ENCODE measurements at regions not wholly inside any gene's neighbourhood (a gene's known extent, or its start where the extent isn't known, plus 50 kb on each side); places are given as distances from the start of the nearest gene placed in this dataset.
"Not testable (repeated sequence)": the region's sequence is repeated elsewhere in the genome, so short reads cannot be mapped to it uniquely, and the experiment has no call there.

GRCh38 chr10:109809954-109810353, 113.4 kb downstream of the XPNPEP1 start:
- H3K4me1 ChIP-seq; intact Hi-C loops (cut with DNase I); H3K9me3 ChIP-seq; H3K9ac ChIP-seq (ENCODE audit: low read depth in 2 of 2, low read length in 2 of 2); H3K27ac ChIP-seq; H3K4me3 ChIP-seq; H3K27me3 ChIP-seq; DNase-seq; H3K36me3 ChIP-seq: not testable (repeated sequence)

DNA sequence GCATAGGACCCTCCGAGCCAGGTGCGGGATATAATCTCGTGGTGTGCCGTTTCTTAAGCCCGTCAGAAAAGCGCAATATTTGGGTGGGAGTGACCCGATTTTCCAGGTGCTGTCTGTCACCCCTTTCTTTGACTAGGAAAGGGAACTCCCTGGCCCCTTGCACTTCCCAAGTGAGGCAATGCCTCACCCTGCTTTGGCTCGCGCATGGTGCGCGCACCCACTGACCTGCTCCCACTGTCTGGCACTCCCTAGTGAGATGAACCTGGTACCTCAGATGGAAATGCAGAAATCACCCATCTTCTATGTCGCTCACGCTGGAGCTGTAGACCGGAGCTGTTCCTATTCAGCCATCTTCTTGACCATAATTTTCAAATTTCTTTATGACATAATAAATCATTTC, 122.1 kb downstream of the XPNPEP1 start:
- DNase-seq; H3K27me3 ChIP-seq; H3K36me3 ChIP-seq; H3K4me1 ChIP-seq; H3K9ac ChIP-seq (ENCODE audit: low read depth in 2 of 2, low read length in 2 of 2); H3K4me3 ChIP-seq; intact Hi-C loops (cut with DNase I); H3K27ac ChIP-seq; H3K9me3 ChIP-seq: not testable (repeated sequence)

DNA sequence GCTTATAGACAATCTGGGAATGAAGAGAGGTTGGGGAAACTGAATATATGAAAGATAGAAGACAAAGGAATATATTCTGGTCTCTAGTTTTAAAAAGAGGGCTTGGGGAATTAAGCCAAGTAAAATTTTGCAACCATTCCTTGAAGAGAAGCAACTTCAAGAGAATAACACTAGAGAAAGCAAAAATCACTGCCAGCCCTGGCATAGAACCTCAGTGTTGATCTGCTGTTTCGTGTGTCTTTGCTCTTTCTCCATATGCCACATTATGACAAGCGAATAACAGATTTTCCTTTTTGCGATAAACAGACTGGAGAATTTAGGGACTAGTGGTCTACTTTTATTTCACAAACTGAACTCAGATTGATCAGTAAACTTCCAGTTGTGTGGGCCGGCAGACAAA, 132.7 kb downstream of the XPNPEP1 start:
- no peaks in the 10 kb centered on the region for H3K4me1 ChIP-seq
- no peak overlapping the region for H3K9ac ChIP-seq (ENCODE audit: low read depth in 2 of 2, low read length in 2 of 2)
- H3K4me3 ChIP-seq = no peak overlapping the region
- H3K36me3 ChIP-seq = no peaks in the 10 kb centered on the region
- no peaks in the 10 kb centered on the region for H3K27me3 ChIP-seq
- no peak overlapping the region for H3K27ac ChIP-seq
- no peak for DNase-seq
- TF ChIP-seq CTCF (IDR thresholded peaks at IDR 0.05) = no peak
- H3K9me3 ChIP-seq = no peaks in the 10 kb centered on the region
- intact Hi-C loops (cut with DNase I) = no loop called here

DNA sequence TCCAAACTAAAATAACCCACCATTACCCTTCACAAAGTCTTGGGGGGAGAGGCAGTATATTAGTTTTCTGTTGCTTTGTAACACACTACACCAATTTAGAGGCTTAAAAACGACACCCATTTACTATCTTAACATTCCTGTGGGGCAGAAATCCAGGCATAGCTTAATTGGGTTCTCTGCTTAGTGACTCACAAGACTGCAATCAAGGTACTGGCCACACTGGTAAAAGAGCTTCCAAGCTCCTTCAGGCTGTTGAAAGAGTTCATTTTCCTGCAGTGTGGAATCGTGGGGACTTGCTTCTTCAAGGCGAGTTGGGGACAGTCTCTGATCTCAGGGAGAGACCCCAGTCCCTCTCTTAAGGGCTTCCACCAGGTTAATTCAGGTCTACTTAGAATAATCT, 139.1 kb downstream of the XPNPEP1 start:
- no peak overlapping the region for H3K9ac ChIP-seq (ENCODE audit: low read depth in 2 of 2, low read length in 2 of 2)
- intact Hi-C loops (cut with DNase I) = no loop called here
- DNase-seq = no peak
- H3K4me1 ChIP-seq = no peaks in the 10 kb centered on the region
- H3K9me3 ChIP-seq = no peaks in the 10 kb centered on the region
- H3K27me3 ChIP-seq = no peaks in the 10 kb centered on the region
- TF ChIP-seq CTCF (IDR thresholded peaks at IDR 0.05) = no peak
- no peak overlapping the region for H3K4me3 ChIP-seq
- no peak overlapping the region for H3K27ac ChIP-seq
- no peaks in the 10 kb centered on the region for H3K36me3 ChIP-seq

DNA sequence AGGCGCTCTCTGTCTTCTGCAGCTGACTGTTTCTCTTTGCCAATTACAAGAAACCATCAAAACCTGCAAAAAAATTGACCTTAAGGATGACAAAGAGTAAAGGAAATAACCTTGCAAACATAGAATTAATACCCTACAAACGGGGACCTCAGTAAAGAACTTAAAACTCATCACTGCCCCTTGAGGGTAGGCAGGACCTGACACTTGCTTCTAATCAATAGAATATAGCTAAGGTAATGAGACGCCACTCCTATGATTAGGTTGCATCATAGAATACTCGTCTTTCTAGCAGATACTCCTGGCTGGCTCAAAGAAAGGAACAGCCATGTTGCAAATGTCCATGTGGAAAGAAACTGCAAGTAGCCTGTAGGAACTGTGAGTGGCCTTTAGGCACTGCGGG, 140.0 kb downstream of the XPNPEP1 start:
- H3K9ac ChIP-seq (ENCODE audit: low read depth in 2 of 2, low read length in 2 of 2) = no peak overlapping the region
- no peaks in the 10 kb centered on the region for H3K27me3 ChIP-seq
- intact Hi-C loops (cut with DNase I) = no loop called here
- H3K9me3 ChIP-seq = no peaks in the 10 kb centered on the region
- no peak for TF ChIP-seq CTCF (IDR thresholded peaks at IDR 0.05)
- H3K27ac ChIP-seq = no peak overlapping the region
- H3K4me1 ChIP-seq = no peaks in the 10 kb centered on the region
- no peaks in the 10 kb centered on the region for H3K36me3 ChIP-seq
- H3K4me3 ChIP-seq = no peak overlapping the region
- no peak for DNase-seq

DNA sequence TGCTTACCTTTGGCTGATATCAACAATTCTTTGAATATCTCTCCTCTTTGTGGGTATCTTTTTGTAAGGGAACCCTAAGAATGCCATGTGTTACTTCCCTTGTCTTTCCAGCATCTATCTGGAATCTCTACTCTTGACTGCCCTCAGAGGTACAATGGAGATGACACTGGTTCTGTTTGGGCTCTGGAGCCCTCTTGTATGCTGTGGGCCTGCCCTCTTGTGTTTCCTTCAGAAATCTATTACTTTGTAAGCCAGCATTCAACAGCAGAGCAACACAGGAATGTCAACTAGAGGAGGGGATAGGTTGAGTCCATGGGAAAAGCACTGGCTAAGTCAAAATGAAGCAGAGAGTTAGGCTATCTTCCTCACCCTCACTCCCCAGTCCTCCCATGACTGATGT, 142.3 kb downstream of the XPNPEP1 start:
- DNase-seq = no peak
- no peaks in the 10 kb centered on the region for H3K4me1 ChIP-seq
- no peak for TF ChIP-seq CTCF (IDR thresholded peaks at IDR 0.05)
- intact Hi-C loops (cut with DNase I) = no loop called here
- H3K9ac ChIP-seq (ENCODE audit: low read depth in 2 of 2, low read length in 2 of 2) = no peak overlapping the region
- H3K9me3 ChIP-seq = no peaks in the 10 kb centered on the region
- no peaks in the 10 kb centered on the region for H3K36me3 ChIP-seq
- H3K4me3 ChIP-seq = no peak overlapping the region
- no peaks in the 10 kb centered on the region for H3K27me3 ChIP-seq
- H3K27ac ChIP-seq = no peak overlapping the region

DNA sequence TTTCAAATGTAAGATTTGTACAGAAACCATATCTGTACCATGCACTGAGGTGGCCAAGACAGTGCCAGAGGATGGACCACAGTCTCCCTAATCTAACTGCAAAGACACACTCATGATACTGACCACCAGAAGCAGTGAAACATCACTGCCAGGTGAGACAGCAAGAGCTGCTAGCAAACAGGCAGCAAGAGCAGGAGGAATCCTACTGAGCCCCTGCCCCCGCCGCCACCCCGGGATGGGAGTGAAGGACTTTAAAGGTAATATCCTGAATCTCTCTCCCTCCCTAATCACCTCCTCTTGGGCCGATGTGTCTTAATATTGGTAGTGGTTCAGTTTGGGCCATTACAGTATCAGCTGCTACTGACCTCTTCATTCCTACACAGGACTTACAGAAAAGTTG, 144.3 kb downstream of the XPNPEP1 start:
- Histone ChIP-seq H3K4me3 (no peak overlapping the region), H3K36me3 (no peaks in the 10 kb centered on the region), H3K9me3 (no peaks in the 10 kb centered on the region), H3K4me1 (no peaks in the 10 kb centered on the region), H3K27me3 (no peaks in the 10 kb centered on the region), H3K9ac (ENCODE audit: low read depth in 2 of 2, low read length in 2 of 2) (no peak overlapping the region), H3K27ac (no peak overlapping the region)
- DNase-seq = no peak
- intact Hi-C loops (cut with DNase I) = no loop called here
- TF ChIP-seq CTCF (IDR thresholded peaks at IDR 0.05) = no peak

Data from colonic mucosa (tissue), 4 donors.